HEK293 (cell line): ENCODE measurements at regions not wholly inside any gene's neighbourhood (a gene's known extent, or its start where the extent isn't known, plus 50 kb on each side); places are given as distances from the start of the nearest gene placed in this dataset.

Source experiments
- CTCF ChIA-PET: fragments of 350-600 bp; formaldehyde crosslinking; extraction: SDS; loops from one replicate; lab custom pipeline; 2021; ENCODE audit warnings: antibody characterized with exemption; lab: Yijun Ruan, JAX
- POLR2A ChIA-PET: fragments of 300-600 bp; formaldehyde crosslinking; extraction: SDS; loops from one replicate; lab custom pipeline; 2020; ENCODE audit warnings: antibody characterized with exemption, inconsistent platforms; lab: Yijun Ruan, JAX
- H3K27ac ChIP-seq: fragments of 200-500 bp; sonication (Bioruptor generic); 2 replicates; pipeline ENCODE4 v1.5.1; 2014; ENCODE audit warnings: low read depth, low read length, control low read depth, inconsistent platforms; ENCODE audit errors: extremely low read depth
- H3K36me3 ChIP-seq, 2 experiments: fragments of 200-500 bp in 1 of 2; sonication (Bioruptor generic) in 1 of 2; 1 replicate in 1 of 2; 2 replicates in 1 of 2; pipeline ENCODE4 v1.5.1; 2014 to 2017; ENCODE audit warnings: inconsistent platforms in 2 of 2, low read length in 2 of 2; ENCODE audit not compliant: control insufficient read depth in 2 of 2, insufficient read depth in 1 of 2
- H3K4me1 ChIP-seq: fragments of 200-500 bp; sonication (Bioruptor generic); 2 replicates; pipeline ENCODE4 v1.5.1; 2014; ENCODE audit warnings: mild to moderate bottlenecking, low read length, inconsistent platforms; ENCODE audit not compliant: control insufficient read depth, insufficient read depth
- H3K4me3 ChIP-seq: 2 replicates; pipeline ENCODE4 v1.5.1; 2011; ENCODE audit warnings: low read depth, mild to moderate bottlenecking, control low read depth, low read length, moderate library complexity
- H3K9me3 ChIP-seq: fragments of 200-500 bp; sonication (Bioruptor generic); 2 replicates; pipeline ENCODE4 v1.5.1; 2014; ENCODE audit warnings: low read depth, low read length, inconsistent platforms; ENCODE audit not compliant: control insufficient read depth, insufficient read depth
- BCL11B ChIP-seq: fragments of 450-650 bp; formaldehyde crosslinking; IDR thresholded peaks from 2 replicates; pipeline ENCODE4 v1.5.1; 2016; ENCODE audit warnings: low read depth, missing biosample characterization, missing genetic modification characterization
- GLIS2 ChIP-seq: fragments of 450-650 bp; formaldehyde crosslinking; IDR thresholded peaks from 2 replicates; pipeline ENCODE4 v1.5.1; 2016; ENCODE audit warnings: missing biosample characterization, missing genetic modification characterization
- HOXD13 ChIP-seq: sonication (generic); formaldehyde crosslinking; IDR thresholded peaks from 2 replicates; pipeline ENCODE4 v1.8.0; 2022; ENCODE audit warnings: missing genetic modification reagents, borderline replicate concordance
- YY2 ChIP-seq: fragments of 450-650 bp; formaldehyde crosslinking; IDR thresholded peaks from 2 replicates; pipeline ENCODE4 v1.5.1; 2016; ENCODE audit warnings: missing biosample characterization, missing genetic modification characterization
- ZBTB1 ChIP-seq: fragments of 450-650 bp; formaldehyde crosslinking; IDR thresholded peaks from 2 replicates; pipeline ENCODE4 v1.5.1; 2016; ENCODE audit warnings: missing biosample characterization, missing genetic modification characterization
- ZFP41 ChIP-seq: fragments of 450-650 bp; formaldehyde crosslinking; IDR thresholded peaks from 2 replicates; pipeline ENCODE4 v1.5.1; 2016; ENCODE audit warnings: missing biosample characterization, missing genetic modification characterization, borderline replicate concordance
- ZNF146 ChIP-seq: fragments of 450-650 bp; formaldehyde crosslinking; IDR thresholded peaks from 2 replicates; pipeline ENCODE4 v1.5.1; 2016; ENCODE audit warnings: missing biosample characterization, missing genetic modification characterization
- ZNF16 ChIP-seq: fragments of 450-650 bp; formaldehyde crosslinking; IDR thresholded peaks from 2 replicates; pipeline ENCODE4 v1.5.1; 2016; ENCODE audit warnings: low read depth, missing biosample characterization, missing genetic modification characterization
- ZNF211 ChIP-seq: fragments of 450-650 bp; formaldehyde crosslinking; IDR thresholded peaks from 2 replicates; pipeline ENCODE4 v1.5.1; 2016; ENCODE audit warnings: low read depth, missing biosample characterization, missing genetic modification characterization
- ZNF221 ChIP-seq: fragments of 450-650 bp; formaldehyde crosslinking; IDR thresholded peaks from 2 replicates; pipeline ENCODE4 v1.5.1; 2017; ENCODE audit warnings: missing biosample characterization, missing genetic modification characterization, borderline replicate concordance
- ZNF394 ChIP-seq: fragments of 450-650 bp; formaldehyde crosslinking; IDR thresholded peaks from 2 replicates; pipeline ENCODE4 v1.5.1; 2016; ENCODE audit warnings: missing biosample characterization, missing genetic modification characterization, mild to moderate bottlenecking, moderate library complexity, borderline replicate concordance
- ZNF423 ChIP-seq: fragments of 450-650 bp; formaldehyde crosslinking; IDR thresholded peaks from 2 replicates; pipeline ENCODE4 v1.5.1; 2016; ENCODE audit warnings: missing biosample characterization, missing genetic modification characterization
- TF ChIP-seq, protein P1 (sequence below): fragments of 450-650 bp; formaldehyde crosslinking; IDR thresholded peaks from 2 replicates; pipeline ENCODE4 v1.5.1; 2016; ENCODE audit warnings: missing biosample characterization, missing genetic modification characterization
- TF ChIP-seq, protein P2 (sequence below): fragments of 450-650 bp; formaldehyde crosslinking; IDR thresholded peaks from 2 replicates; pipeline ENCODE4 v1.5.1; 2016; ENCODE audit warnings: missing biosample characterization, missing genetic modification characterization
- TF ChIP-seq, protein P3 (sequence below): fragments of 450-650 bp; formaldehyde crosslinking; IDR thresholded peaks from 2 replicates; pipeline ENCODE4 v1.5.1; 2016; ENCODE audit warnings: missing biosample characterization, missing genetic modification characterization
- TF ChIP-seq, protein P4 (sequence below): fragments of 450-650 bp; formaldehyde crosslinking; IDR thresholded peaks from 2 replicates; pipeline ENCODE4 v1.5.1; 2017; ENCODE audit warnings: missing biosample characterization, missing genetic modification characterization
- TF ChIP-seq, protein P5 (sequence below): sonication (generic); formaldehyde crosslinking; IDR thresholded peaks from 2 replicates; pipeline ENCODE4 v1.8.1; 2022; ENCODE audit warnings: mild to moderate bottlenecking, moderate library complexity, missing genetic modification reagents

DNA sequence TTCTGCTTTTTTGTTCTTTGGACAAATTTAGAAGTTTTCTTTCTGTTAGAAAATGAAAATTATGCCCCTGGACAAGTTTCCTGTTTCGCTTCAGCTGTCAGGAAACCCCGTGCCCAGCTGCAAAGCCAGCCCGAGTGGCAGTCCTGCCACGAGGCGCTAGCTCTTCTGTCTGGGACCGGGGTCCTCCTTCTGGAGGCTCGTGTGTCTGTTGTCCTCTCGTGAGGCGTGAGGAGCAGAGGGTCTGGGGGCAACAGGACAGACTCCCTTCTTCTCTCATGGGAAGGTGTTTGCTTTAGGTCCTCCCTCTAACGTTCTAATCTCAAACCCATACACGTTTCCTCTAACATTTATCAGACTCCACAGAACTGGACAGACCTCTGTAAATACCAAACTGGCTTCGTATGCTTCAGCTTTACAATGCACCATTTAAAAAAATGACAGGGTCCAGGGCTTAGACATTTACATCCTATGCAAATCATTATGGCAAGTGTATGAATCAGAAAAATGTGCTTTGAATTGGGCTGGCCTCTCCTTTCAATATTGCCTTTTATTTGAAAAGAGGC lies 184.5 kb upstream of the SHH start (continued):
- TF ChIP-seq ZNF221 (tag by site-specific recombination) = no peak

DNA sequence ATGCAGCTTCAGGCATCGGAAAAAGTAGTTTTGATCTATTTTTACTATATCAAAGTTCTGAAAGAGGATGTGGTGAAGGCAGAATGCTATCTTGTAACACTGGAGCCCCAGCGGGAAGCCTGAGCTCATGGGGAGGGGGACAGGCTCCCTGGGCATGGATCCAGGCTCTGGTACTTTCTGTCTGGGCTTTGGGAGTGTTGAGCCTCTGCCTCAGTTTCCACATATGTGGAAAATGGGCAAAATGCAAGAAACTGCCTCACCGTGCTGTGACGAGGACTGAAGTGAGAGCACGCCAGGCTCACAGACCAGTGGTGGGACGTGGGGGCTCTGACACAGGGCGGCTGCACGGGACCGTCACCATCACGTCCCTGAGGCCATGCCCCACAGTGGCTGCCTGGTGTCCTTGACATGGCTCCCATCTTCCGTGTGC lies 182.9 kb upstream of the SHH start:
- no peaks in the 10 kb centered on the region for H3K9me3 ChIP-seq
- no peaks in the 10 kb centered on the region for H3K36me3 ChIP-seq
- H3K27ac ChIP-seq = no peak overlapping the region
- H3K4me1 ChIP-seq = no peaks in the 10 kb centered on the region
- no peak for TF ChIP-seq ZFP41 (tag by site-specific recombination)
- no peak for TF ChIP-seq ZBTB1
- TF ChIP-seq YY2 = no peak
- TF ChIP-seq, protein P1, sequence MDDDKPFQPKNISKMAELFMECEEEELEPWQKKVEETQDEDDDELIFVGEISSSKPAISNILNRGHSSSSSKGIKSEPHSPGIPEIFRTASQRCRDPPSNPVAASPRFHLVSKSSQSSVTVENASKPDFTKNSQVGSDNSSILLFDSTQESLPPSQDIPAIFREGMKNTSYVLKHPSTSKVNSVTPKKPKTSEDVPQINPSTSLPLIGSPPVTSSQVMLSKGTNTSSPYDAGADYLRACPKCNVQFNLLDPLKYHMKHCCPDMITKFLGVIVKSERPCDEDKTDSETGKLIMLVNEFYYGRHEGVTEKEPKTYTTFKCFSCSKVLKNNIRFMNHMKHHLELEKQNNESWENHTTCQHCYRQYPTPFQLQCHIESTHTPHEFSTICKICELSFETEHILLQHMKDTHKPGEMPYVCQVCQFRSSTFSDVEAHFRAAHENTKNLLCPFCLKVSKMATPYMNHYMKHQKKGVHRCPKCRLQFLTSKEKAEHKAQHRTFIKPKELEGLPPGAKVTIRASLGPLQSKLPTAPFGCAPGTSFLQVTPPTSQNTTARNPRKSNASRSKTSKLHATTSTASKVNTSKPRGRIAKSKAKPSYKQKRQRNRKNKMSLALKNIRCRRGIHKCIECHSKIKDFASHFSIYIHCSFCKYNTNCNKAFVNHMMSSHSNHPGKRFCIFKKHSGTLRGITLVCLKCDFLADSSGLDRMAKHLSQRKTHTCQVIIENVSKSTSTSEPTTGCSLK (tag by site-specific recombination) = no peak
- TF ChIP-seq, protein P2, sequence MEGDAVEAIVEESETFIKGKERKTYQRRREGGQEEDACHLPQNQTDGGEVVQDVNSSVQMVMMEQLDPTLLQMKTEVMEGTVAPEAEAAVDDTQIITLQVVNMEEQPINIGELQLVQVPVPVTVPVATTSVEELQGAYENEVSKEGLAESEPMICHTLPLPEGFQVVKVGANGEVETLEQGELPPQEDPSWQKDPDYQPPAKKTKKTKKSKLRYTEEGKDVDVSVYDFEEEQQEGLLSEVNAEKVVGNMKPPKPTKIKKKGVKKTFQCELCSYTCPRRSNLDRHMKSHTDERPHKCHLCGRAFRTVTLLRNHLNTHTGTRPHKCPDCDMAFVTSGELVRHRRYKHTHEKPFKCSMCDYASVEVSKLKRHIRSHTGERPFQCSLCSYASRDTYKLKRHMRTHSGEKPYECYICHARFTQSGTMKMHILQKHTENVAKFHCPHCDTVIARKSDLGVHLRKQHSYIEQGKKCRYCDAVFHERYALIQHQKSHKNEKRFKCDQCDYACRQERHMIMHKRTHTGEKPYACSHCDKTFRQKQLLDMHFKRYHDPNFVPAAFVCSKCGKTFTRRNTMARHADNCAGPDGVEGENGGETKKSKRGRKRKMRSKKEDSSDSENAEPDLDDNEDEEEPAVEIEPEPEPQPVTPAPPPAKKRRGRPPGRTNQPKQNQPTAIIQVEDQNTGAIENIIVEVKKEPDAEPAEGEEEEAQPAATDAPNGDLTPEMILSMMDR = no peak
- no peak for TF ChIP-seq ZNF211
- no peak for TF ChIP-seq GLIS2 (tag by site-specific recombination)
- TF ChIP-seq, protein P3, sequence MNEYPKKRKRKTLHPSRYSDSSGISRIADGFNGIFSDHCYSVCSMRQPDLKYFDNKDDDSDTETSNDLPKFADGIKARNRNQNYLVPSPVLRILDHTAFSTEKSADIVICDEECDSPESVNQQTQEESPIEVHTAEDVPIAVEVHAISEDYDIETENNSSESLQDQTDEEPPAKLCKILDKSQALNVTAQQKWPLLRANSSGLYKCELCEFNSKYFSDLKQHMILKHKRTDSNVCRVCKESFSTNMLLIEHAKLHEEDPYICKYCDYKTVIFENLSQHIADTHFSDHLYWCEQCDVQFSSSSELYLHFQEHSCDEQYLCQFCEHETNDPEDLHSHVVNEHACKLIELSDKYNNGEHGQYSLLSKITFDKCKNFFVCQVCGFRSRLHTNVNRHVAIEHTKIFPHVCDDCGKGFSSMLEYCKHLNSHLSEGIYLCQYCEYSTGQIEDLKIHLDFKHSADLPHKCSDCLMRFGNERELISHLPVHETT (tag by site-specific recombination) = no peak
- TF ChIP-seq ZNF394 (tag by site-specific recombination) = no peak
- no peak for TF ChIP-seq ZNF423 (tag by site-specific recombination)
- no peak for TF ChIP-seq ZNF16
- no peak for TF ChIP-seq HOXD13 (CRISPR knock-in tag)
- TF ChIP-seq BCL11B (tag by site-specific recombination) = no peak
- TF ChIP-seq, protein P4, sequence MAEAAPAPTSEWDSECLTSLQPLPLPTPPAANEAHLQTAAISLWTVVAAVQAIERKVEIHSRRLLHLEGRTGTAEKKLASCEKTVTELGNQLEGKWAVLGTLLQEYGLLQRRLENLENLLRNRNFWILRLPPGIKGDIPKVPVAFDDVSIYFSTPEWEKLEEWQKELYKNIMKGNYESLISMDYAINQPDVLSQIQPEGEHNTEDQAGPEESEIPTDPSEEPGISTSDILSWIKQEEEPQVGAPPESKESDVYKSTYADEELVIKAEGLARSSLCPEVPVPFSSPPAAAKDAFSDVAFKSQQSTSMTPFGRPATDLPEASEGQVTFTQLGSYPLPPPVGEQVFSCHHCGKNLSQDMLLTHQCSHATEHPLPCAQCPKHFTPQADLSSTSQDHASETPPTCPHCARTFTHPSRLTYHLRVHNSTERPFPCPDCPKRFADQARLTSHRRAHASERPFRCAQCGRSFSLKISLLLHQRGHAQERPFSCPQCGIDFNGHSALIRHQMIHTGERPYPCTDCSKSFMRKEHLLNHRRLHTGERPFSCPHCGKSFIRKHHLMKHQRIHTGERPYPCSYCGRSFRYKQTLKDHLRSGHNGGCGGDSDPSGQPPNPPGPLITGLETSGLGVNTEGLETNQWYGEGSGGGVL (tag by site-specific recombination) = no peak
- TF ChIP-seq, protein P5, sequence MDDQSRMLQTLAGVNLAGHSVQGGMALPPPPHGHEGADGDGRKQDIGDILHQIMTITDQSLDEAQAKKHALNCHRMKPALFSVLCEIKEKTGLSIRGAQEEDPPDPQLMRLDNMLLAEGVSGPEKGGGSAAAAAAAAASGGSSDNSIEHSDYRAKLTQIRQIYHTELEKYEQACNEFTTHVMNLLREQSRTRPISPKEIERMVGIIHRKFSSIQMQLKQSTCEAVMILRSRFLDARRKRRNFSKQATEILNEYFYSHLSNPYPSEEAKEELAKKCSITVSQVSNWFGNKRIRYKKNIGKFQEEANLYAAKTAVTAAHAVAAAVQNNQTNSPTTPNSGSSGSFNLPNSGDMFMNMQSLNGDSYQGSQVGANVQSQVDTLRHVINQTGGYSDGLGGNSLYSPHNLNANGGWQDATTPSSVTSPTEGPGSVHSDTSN = no peak
- TF ChIP-seq ZNF146 (tag by site-specific recombination) = no peak
- ChIA-PET CTCF (interaction anchor here (0.7 kb wide), 1 partner anchor 19 kb away, joined by 4 read pairs; no protein-coding TSS in a partner anchor), POLR2A (no interaction called here)
- H3K4me3 ChIP-seq = no peak overlapping the region
